Vagina (tissue), 2 donors: ENCODE measurements at regions not wholly inside any gene's neighbourhood (a gene's known extent, or its start where the extent isn't known, plus 50 kb on each side); places are given as distances from the start of the nearest gene placed in this dataset.

Experiments
- DNase-seq, 2 donors: peaks; one replicate each; pipeline ENCODE4 v3.0.0-alpha.2; 2017; ENCODE audit errors: extremely low spot score in 2 of 2
- H3K27ac ChIP-seq: fragments of 200-600 bp; sonication (generic); one replicate; pipeline ENCODE4 v1.5.1; 2019
- H3K27me3 ChIP-seq: fragments of 200-600 bp; sonication (generic); one replicate; pipeline ENCODE4 v1.5.1; 2019
- H3K36me3 ChIP-seq, 2 donors: fragments of 200-600 bp; sonication (generic); one replicate each; pipeline ENCODE4 v1.5.1; 2017 to 2019
- H3K4me1 ChIP-seq: fragments of 200-600 bp; sonication (generic); one replicate; pipeline ENCODE4 v1.5.1; 2019
- H3K4me3 ChIP-seq, 2 donors: fragments of 200-600 bp; sonication (generic); 1 replicate in 1 of 2; 2 replicates in 1 of 2; pipeline ENCODE4 v1.5.1; 2016 to 2019
- H3K9me3 ChIP-seq: fragments of 200-600 bp; sonication (generic); one replicate; pipeline ENCODE4 v1.5.1; 2019
- CTCF ChIP-seq, 3 experiments: fragments of 450-650 bp in 2 of 3; fragments of 200-600 bp in 1 of 3; sonication (generic) in 1 of 3; IDR thresholded peaks; one replicate each; pipeline ENCODE4 v1.5.1; 2017 to 2019; ENCODE audit warnings: antibody characterized with exemption in 3 of 3, mild to moderate bottlenecking in 2 of 3, moderate library complexity in 2 of 3
- POLR2A ChIP-seq, 2 donors: fragments of 450-650 bp; IDR thresholded peaks; one replicate each; pipeline ENCODE4 v1.6.1; 2017; ENCODE audit warnings: antibody characterized with exemption in 2 of 2, mild to moderate bottlenecking in 2 of 2, moderate library complexity in 2 of 2
- POLR2AphosphoS5 ChIP-seq, 2 donors: sonication (generic); formaldehyde crosslinking; IDR thresholded peaks; one replicate each; pipeline ENCODE4 v1.9.0; 2017; ENCODE audit warnings: antibody characterized with exemption in 2 of 2, mild to moderate bottlenecking in 2 of 2, low read depth in 1 of 2; ENCODE audit not compliant: insufficient read depth in 1 of 2
- intact Hi-C: fragments of 100-400 bp; cut with DNase I; formaldehyde crosslinking; loops from one replicate; pipeline ENCODE4 v1.15.1; 2023

- intact Hi-C loops, result no loop called here
- no peak for DNase-seq
These were observed 373.7 kb downstream of the ARL4A start for GRCh38 chr7:13061115-13061514.

DNA sequence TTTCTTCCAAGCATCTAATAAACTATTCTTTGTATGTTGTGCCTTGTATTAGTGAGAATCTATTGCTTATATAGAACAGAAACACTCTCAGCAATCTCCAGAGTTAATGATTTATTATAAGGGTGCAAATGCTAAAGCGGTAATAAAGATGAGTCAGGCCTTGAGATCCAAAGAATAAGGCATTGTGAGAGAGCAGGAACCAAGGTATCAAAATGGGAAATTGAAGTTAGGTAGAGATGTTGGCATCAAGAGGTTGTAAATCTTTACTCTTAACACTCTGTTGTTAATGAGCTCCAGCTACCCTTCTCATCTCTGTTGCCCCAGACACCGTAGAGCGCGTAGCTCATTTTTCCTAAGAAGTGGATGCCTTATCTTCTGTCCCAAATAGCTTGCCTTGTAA, 375.2 kb downstream of the ARL4A start:
- intact Hi-C loops, result no loop called here

More at GRCh38 chr7:13061115-13061514, 373.7 kb downstream of the ARL4A start:
- no peaks in the 10 kb centered on the region for H3K27me3 ChIP-seq
- H3K9me3 ChIP-seq, result no peaks in the 10 kb centered on the region
- no peaks in the 10 kb centered on the region for H3K36me3 ChIP-seq
- no peak overlapping the region for H3K4me3 ChIP-seq
- H3K4me1 ChIP-seq, result no peaks in the 10 kb centered on the region
- no peak overlapping the region for H3K27ac ChIP-seq
- TF ChIP-seq POLR2A (IDR thresholded peaks at IDR 0.05) (no peak), POLR2AphosphoS5 (IDR thresholded peaks at IDR 0.05; ENCODE audit: insufficient read depth in 1 of 2, low read depth in 1 of 2) (peak in 1 of 2 donors; percentile 28)

GRCh38 chr7:13067036-13067435, 379.6 kb downstream of the ARL4A start:
- TF ChIP-seq POLR2A (IDR thresholded peaks at IDR 0.05) (no peak), POLR2AphosphoS5 (IDR thresholded peaks at IDR 0.05; ENCODE audit: insufficient read depth in 1 of 2, low read depth in 1 of 2) (no peak), CTCF (IDR thresholded peaks at IDR 0.05) (no peak)

More for the DNA sequence above, 375.2 kb downstream of the ARL4A start:
- Histone ChIP-seq H3K27me3 (no peaks in the 10 kb centered on the region), H3K9me3 (no peaks in the 10 kb centered on the region), H3K27ac (no peak overlapping the region), H3K4me3 (no peak overlapping the region), H3K36me3 (no peaks in the 10 kb centered on the region), H3K4me1 (no peaks in the 10 kb centered on the region)
- TF ChIP-seq POLR2AphosphoS5 (IDR thresholded peaks at IDR 0.05; ENCODE audit: insufficient read depth in 1 of 2, low read depth in 1 of 2) (no peak), POLR2A (IDR thresholded peaks at IDR 0.05) (no peak), CTCF (IDR thresholded peaks at IDR 0.05) (no peak)
- DNase-seq, result no peak

GRCh38 chr7:13068032-13068431, 380.6 kb downstream of the ARL4A start:
- Histone ChIP-seq H3K4me3 (no peak overlapping the region), H3K27ac (no peak overlapping the region), H3K9me3 (no peaks in the 10 kb centered on the region), H3K4me1 (no peaks in the 10 kb centered on the region), H3K36me3 (no peaks in the 10 kb centered on the region), H3K27me3 (no peaks in the 10 kb centered on the region)
- intact Hi-C loops, result no loop called here
- no peak for DNase-seq
- TF ChIP-seq POLR2A (IDR thresholded peaks at IDR 0.05), result no peak
- TF ChIP-seq POLR2AphosphoS5 (IDR thresholded peaks at IDR 0.05; ENCODE audit: insufficient read depth in 1 of 2, low read depth in 1 of 2), result no peak
- TF ChIP-seq CTCF (IDR thresholded peaks at IDR 0.05), result no peak

More at GRCh38 chr7:13067036-13067435, 379.6 kb downstream of the ARL4A start:
- intact Hi-C loops, result no loop called here
- H3K4me3 ChIP-seq, result no peak overlapping the region
- no peaks in the 10 kb centered on the region for H3K27me3 ChIP-seq
- DNase-seq, result no peak
- H3K9me3 ChIP-seq, result no peaks in the 10 kb centered on the region
- H3K36me3 ChIP-seq, result no peaks in the 10 kb centered on the region
- no peaks in the 10 kb centered on the region for H3K4me1 ChIP-seq
- H3K27ac ChIP-seq, result no peak overlapping the region

- no peak for TF ChIP-seq POLR2A (IDR thresholded peaks at IDR 0.05)
- no peak for TF ChIP-seq POLR2AphosphoS5 (IDR thresholded peaks at IDR 0.05; ENCODE audit: insufficient read depth in 1 of 2, low read depth in 1 of 2)
- TF ChIP-seq CTCF (IDR thresholded peaks at IDR 0.05), result no peak
These were observed 382.4 kb downstream of the ARL4A start for GRCh38 chr7:13069841-13070240.

More at GRCh38 chr7:13069841-13070240, 382.4 kb downstream of the ARL4A start:
- H3K27ac ChIP-seq, result no peak overlapping the region
- H3K27me3 ChIP-seq, result no peaks in the 10 kb centered on the region
- H3K4me3 ChIP-seq, result no peak overlapping the region
- DNase-seq, result no peak
- H3K9me3 ChIP-seq, result no peaks in the 10 kb centered on the region
- H3K4me1 ChIP-seq, result no peaks in the 10 kb centered on the region
- intact Hi-C loops, result no loop called here
- no peaks in the 10 kb centered on the region for H3K36me3 ChIP-seq
